ENCODE measurements at regions not wholly inside any gene's neighbourhood (a gene's known extent, or its start where the extent isn't known, plus 50 kb on each side); places are given as distances from the start of the nearest gene placed in this dataset.
"Not testable (repeated sequence)": the region's sequence is repeated elsewhere in the genome, so short reads cannot be mapped to it uniquely, and the experiment has no call there.

DNA sequence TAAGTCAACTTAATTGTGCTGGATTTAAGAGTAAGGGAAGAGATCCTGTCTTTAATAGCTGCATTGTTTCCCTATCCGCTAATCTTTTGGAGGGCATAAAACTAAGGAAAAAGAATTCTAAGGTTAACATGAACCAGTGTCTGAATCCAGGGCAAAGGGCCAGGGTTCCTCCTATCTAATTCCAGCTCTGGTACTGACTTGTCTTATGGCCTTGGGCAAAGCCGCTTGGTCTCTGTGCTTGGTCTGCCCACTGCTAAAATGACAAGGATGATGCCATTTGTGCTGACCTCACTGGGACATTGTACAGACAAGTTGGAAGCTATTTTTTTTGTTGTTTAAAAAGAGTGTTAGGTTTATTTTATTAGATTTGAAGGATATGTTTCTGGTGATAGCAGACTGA, 334.7 kb upstream of the PIK3R1 start:
- DNase-seq (ENCODE audit: low spot score) = no peak

DNA sequence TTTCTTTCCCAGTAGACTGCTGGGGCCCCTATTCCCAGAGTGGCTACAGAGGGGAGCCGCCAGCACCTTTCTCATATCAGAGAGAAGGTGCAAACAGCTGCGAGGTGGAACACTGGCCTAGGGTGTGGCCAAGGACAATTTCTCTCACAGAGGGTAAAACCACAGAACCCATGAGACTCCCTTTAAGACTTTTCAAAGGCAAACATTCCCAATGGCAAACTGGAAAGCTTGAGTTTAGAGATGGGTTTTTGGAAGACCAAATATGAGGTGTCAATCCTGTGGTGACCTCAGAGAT, 335.1 kb upstream of the PIK3R1 start:
- no peak for DNase-seq (ENCODE audit: low spot score)

DNA sequence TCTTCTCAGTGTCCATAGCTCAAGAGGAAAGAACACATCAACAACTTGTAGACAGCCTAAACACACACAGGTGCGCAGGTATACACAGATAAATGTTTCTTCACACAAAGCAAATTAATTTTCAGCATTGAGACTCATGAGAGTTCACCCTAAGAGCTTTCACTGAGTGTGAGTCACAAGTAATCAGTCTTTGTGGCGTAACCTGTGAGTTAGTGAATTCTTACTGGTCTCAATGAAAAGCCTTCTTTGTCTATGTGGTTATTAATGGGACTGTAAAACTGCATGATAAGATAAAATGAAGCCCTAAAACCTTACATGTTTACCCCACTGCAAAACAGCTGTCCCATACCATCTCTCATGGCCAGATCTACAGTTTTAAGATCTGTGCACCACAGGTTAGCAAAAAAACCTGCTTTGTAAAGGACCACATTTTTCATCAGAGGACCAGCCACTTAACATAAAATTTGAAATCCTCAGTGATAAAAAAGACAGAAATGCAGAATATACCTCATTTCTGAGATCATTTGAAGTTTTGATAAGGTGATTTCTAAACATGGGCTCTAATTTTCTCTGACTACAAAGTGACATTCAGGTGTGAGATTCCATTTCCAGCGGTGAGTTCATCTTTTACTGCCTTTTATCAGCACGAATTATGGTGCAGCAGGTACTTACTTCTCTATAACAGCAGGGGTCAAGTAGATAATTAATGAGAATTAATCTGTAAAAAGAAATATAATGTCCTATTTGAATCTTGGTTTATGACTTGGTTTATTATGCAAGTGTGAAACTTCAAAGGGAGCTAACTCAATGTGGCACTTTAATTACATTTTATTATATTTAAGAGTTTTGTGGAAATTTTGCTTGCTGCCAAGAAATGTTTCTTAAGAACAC, 335.7 kb upstream of the PIK3R1 start:
- DNase-seq (ENCODE audit: low spot score) = peak; percentile 5

DNA sequence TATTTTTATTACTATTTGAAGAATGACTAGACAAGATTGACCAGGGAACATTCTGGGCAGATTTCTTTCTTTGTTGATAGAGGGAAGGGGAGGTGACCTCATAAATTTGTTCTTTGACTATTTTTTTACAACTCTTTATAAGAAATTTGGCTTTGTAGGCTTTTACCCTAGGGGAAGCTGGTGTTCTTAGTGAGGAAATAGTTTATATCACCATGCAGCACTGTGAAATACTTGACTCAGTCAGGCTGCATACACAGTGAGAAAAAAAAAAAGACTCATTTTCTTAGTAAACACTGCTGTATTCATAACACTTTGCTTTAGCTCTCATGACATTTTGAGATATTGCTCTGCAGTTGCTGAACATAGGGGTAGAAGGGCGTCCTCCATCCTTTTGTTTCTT, 336.6 kb upstream of the PIK3R1 start:
- DNase-seq (ENCODE audit: low spot score) = no peak

DNA sequence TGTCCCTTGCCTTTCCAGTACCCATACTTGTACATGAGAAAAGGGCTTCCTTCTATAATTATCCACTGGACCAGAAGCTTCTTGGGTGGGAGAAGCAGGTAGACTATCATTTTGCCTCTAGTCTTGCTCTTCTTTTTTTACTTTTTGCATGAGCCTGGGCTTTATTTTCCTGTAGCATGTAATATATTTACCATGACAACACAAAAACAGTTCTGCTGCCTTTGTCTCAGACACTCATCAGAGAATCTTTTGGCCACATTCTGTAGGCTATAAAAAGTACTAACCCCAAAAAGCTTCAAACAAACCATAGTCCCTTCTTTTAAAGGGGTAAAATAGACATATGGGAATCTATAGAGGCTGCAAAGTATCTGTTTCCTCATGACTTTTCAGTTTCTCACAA, 339.2 kb upstream of the PIK3R1 start:
- DNase-seq (ENCODE audit: low spot score) = no peak

DNA sequence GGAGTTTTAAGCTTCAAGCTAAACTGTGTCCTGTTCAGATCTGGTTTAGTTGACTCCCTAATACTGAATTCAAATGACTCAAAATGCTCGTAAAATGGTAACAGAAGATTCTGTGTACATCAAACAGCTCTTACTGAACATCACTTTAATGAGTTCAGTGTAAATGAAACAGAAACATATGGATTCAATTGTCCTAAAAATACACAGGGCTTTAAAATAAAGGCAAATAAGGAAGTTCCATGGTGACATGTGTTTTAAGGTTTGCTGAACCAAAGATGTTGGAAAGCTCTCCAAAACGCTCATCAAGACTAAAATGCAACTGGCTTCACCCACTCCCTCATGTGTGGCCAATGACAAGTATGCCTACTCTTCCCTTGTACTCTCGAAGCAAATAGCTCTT, 340.0 kb upstream of the PIK3R1 start:
- no peak for DNase-seq (ENCODE audit: low spot score)

DNA sequence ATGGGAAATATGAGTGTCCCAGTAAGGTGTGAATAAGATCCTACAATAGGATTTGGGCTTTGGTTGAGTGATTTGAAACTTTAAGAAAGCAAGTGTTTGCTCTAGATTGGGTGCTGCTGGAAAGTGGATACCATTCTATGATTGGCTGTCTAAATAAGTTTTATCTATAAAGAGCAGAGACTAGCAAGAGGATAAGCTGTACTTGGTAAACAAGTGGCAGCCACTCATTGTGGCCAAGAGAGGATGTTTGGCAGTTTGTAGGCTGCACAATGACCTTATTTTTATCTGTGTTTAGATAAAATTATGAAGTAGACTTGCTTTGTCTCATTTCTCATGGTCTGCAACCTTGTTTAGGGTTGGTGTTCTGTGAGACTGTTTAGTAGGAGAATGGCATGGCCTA, 341.6 kb upstream of the PIK3R1 start:
- DNase-seq (ENCODE audit: low spot score) = no peak

DNA sequence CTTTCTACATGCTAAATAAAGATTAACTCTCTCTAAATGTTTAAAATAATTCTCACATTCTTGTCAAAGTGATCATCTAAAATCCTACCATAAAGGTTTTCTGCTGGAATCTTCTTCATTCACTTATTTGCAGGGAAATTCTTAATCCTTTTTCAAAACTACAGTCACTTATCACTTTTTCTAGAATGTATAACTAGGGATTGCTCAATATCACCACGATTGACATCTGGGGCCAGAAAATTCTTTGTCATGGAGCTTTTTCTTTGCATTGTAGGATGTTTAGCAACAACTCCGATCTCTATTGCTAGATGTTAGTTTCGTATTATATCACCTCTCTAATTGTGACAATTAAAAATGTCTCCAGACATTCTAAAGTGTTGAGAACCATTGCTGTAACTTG, 344.9 kb upstream of the PIK3R1 start:
- DNase-seq (ENCODE audit: low spot score) = no peak

DNA sequence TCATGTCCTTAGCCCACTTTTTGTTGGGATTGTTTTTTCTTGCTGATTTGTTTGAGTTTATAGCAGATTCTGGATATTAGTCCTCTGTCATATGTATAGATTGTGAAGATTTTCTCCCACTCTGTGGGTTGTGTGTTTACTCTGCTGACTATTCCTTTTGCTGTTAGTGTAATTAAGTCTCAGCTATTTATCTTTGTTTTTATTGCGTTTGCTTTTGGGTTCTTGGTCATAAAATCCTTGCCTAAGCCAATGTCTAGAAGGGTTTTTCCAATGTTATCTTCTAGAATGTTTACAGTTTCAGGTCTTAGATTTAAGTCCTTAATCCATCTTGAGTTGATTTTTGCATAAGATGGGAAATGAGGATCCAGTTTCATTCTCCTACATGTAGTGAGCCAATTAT, 351.2 kb upstream of the PIK3R1 start:
- DNase-seq (ENCODE audit: low spot score) = not testable (repeated sequence)

DNA sequence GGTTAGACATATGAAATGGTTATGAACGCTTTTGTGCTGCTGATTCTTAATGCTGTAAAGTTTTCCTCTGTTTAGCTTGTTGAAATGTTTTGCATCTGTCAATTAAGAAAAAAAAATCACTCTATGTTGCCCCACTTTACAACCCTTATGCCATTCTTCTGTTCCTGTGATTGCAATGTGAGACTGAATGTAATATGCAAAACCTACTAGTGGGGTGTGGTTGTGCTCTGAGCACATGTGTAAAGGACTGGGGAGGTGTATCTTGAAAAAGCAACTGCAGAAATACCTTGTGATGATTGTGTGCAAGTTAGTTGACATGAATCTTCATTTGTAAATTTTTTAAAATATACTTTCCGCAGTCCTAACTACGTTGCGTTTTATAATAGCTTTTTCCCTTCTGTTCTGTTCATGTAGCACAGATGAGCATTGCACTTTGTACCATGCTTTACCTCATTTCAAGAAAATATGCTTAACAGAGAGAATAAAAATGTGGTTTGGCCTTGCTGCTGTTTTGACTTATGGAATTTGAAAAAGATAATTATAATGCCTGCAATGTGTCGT, 357.0 kb upstream of the PIK3R1 start:
- DNase-seq (ENCODE audit: low spot score) = no peak

DNA sequence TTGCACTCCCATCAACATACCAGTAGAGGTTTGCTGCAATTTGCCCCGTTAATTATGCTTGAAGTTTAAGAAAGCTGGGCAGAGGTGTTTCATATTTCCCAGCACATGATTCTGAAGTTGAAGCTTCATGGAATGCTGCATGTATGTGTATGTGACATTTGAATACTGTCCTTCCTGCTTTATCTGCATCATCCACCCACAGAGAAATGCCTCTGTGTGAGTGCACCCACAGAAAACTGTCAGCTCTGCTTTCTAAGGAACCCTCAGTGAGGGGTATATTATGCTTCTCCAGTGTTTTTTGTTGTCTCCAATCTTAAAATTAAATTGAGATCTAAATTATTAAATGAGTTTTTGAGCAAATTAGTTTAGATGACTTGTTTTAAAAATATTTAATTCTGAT, 358.1 kb upstream of the PIK3R1 start:
- no peak for DNase-seq (ENCODE audit: low spot score)

DNA sequence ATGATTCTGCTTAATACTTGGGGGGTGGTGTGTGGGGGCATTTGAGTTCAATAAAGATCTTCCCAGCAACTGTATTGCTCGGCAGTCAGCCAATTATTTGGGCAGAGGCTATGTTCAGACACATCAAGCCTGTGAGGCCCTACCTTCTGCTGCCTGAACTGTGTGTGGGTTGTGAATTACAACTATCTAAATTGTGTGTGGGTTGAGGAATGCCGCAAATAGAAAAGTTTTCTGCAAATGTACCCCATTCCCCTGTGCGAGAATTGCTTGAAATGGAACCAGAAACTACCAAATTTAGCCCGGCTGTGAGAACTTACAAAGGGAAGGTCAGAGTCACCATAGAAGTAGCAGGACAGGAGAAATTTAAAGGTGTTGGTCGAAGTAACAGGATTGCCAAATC, 360.0 kb upstream of the PIK3R1 start:
- DNase-seq (ENCODE audit: low spot score) = no peak

DNA sequence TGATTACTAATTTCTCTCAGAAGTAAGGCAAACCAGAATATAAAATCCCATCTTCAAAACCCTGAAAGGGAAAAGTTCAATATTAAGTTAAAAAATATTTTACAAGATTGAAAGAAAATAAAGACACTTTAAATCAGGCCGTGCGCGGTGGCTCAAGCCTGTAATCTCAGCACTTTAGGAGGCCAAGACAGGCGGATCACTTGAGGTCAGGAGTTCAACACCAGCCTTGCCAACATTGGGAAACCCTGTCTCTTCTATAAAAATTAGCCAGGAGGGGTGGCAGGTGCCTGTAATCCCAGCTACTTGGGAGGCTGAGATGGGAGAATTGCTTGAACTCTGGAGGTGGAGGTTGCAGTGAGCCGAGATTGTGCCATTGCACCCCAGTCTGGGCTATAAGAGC, 364.6 kb upstream of the PIK3R1 start:
- DNase-seq (ENCODE audit: low spot score) = not testable (repeated sequence)

DNA sequence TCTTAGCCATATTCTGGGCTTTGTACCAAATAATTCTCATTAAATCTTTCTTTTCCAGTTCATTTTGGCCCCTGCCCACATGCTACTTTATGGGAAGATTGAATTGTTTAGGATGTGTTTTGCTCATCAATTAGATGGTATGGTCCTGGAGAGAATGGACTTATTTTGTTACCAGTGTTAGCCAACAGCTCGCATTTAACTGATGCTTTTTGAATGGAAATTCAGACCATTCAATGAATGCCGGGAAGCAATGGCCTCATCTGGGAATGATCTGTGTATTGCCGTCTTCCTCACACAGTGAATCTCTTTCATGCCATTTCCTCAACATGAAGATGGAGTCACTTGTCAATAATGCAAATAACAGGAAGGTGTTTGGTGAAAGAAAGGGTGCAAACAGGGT, 370.6 kb upstream of the PIK3R1 start:
- no peak for DNase-seq (ENCODE audit: low spot score)

DNA sequence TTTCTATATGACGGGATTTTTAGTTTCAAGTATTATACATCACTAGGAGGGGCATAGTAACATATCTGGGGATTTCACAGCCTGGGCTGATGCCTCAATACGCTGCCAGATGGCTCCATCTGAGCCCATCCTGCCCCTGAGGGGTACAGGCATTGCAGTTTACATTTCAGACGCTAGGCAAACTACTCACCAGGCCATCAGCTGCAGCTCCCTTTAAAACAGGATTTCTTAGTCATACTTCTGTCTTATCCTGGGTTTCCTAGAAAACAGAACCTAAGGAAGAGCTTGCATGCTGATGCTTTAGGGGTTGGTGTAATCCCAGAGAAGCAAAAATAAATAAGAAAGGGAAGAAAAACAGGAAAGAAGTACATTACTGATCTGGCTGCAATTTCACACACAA, 372.8 kb upstream of the PIK3R1 start:
- no peak for DNase-seq (ENCODE audit: low spot score)

DNA sequence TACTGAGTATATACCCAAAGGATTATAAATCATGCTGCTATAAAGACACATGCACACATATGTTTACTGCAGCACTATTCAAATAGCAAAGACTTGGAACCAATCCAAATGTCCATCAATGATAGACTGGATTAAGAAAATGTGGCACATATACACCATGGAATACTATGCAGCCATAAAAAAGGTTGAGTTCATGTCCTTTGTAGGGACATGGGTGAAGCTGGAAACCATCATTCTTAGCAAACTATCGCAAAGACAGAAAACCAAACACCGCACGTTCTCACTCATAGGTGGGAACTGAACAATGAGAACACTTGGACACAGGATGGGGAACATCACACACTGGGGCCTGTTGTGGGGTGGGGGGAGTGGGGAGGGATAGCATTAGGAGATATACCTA, 378.3 kb upstream of the PIK3R1 start:
- not testable (repeated sequence) for DNase-seq (ENCODE audit: low spot score)

DNA sequence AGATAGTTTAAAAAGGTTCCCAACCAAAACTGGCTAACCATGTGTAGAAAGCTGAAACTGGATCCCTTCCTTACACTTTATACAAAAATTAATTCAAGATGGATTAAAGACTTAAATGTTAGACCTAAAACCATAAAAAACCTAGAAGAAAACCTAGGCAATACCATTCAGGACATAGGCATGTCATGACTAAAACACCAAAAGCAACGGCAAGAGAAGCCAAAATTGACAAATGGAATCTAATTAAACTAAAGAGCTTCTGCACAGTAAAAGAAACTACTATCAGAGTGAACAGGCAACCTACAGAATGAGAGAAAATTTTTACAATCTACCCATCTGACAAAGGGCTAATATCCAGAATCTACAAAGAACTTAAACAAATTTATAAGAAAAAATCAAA, 379.1 kb upstream of the PIK3R1 start:
- not testable (repeated sequence) for DNase-seq (ENCODE audit: low spot score)

DNA sequence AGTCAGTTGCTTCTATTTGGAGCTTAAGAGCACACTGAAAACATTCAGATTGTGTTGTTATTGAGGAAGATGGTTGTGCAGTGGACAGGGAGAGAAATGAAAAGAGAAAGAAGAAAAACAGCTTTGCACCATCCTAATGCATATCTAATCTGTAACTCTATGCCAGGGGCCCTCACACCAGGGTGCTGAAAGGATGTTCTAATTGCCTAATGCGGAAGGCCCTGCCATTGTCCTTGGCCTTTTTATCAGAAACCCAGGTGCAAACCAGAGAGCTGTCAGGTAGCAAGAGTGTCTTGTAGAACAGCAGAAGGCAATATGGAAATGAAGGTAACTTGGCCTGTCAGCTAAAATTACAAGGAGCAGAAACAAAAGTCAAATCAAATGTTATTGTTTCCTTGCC, 384.5 kb upstream of the PIK3R1 start:
- no peak for DNase-seq (ENCODE audit: low spot score)

DNA sequence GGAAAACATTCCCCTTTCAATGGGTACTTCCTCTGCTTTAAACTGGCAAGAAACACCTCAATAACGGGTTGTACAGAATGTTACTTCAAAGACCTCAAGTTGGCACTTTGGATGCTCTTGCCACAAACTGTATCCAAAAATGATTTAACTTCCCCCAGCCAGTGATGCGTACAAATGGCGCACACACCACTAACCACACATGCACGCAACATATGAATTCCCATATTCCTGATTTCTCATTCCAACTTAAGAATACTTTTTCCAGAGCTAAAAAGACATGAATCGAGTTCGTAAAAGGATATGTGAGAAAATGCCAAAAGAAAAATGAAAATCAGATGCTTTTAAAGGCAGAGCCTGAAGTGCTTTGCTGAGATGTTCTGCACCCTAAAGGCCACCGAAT, 388.0 kb upstream of the PIK3R1 start:
- DNase-seq (ENCODE audit: low spot score) = no peak

DNA sequence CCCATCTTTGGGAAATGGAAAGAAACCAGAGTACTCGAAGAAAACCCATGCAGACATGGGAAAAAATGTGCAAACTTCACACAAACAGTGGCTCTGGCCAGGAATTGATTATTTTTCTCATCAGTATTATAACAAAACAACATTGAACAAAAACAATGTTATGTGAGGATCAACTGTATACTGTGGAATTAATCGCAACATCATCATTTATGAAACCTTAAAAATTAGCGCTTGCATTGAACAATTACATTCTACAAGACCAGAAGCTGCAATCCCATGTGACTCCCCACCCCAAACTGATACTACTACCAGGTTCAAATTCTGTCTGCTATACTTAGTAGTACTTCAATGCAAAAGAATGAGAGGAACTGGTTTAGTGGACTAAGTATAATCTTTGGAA, 390.7 kb upstream of the PIK3R1 start:
- no peak for DNase-seq (ENCODE audit: low spot score)

DNA sequence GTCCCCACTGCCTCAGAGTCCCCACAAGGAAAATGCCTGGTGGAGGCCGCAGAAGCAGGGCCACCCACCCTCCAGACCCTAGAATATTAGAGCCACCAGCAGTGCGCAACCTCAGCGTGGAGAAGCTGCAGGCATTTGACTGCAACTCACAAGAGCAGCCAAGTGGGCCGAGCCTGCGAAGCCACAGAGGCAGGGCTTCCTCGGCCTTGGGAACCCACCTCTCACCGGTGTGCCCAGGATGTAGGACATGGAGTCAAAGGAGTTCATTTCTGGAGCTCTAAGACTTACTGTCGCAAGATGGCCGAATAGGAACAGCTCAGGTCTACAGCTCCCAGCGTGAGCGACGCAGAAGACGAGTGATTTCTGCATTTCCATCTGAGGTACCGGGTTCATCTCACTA, 397.9 kb upstream of the PIK3R1 start:
- DNase-seq (ENCODE audit: low spot score) = no peak

DNA sequence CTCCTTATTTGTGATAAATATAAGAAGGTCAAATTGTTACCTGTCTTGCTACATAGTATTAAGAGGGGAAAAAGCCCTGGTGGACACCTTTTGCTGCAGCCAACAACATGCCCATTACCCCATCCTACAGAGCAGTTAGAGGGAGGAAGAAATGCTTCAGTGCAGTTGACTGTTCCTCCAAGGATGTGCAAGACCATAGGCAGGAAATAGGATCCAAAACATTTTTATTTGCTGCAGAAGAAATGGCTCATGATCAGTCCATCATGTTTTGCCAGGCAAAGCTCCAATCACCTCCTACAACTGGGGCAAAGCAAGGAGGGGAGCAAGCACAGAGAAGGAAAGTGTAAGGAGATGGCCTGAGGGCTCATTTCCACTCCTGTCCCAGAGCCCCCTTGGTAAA, 399.1 kb upstream of the PIK3R1 start:
- peak; percentile 30 for DNase-seq (ENCODE audit: low spot score)

DNA sequence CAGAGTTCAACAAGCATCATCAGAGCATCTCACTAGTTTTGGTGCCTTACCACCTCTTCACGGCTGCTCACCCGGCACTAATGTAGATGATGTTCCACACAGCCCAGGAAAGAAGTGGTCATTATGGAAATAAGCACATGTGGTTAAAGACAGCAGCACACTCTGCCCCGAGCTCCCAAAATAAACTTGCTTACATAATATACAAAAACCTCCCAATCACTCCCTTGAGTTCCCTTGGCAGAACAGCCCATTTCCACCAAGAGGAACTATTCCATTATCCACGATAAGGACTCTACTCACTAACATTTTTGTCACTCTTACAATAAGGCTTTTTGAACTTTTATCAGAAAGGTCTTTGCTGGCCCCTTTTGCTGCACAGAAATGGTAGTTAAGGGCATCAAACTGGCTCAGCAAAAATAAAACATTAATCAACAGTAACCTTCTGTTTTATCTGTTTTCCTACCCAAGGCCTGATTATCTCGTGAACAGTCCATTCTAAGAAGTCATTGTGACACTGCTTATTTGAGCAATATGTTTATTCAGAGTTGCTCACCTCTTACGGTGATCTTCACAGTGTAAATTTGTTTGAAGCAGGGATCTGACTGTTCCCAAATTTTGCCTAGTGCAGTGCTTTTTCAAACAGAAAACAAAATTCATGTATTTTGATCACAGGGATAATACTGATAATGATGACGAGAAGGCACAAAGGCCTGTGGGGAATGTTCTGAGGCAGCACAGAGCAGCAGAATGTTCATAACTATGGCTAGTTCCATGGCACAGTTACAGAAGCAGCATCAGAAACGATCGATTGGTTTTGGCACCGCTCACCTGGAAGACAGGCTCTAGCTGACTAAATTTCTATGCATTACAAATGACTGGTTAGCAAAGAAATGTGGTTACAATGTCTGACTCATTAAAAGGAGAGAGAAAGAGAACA, 399.8 kb upstream of the PIK3R1 start:
- peak; percentile 41 for DNase-seq (ENCODE audit: low spot score)

Measured in kidney tubule cell (primary cell).